Rectal smooth muscle tissue (tissue), 1 donor: ENCODE measurements at regions not wholly inside any gene's neighbourhood (a gene's known extent, or its start where the extent isn't known, plus 50 kb on each side); places are given as distances from the start of the nearest gene placed in this dataset.

Experiments used
- H3K27ac ChIP-seq: one replicate; pipeline ENCODE4 v1.7.0; 2013; ENCODE audit warnings: low read depth, low read length, inconsistent platforms
- H3K27me3 ChIP-seq: one replicate; pipeline ENCODE4 v1.7.0; 2013; ENCODE audit warnings: low read length; ENCODE audit not compliant: control insufficient read depth, insufficient read depth
- H3K36me3 ChIP-seq: one replicate; pipeline ENCODE4 v1.7.0; 2013; ENCODE audit warnings: low read length; ENCODE audit not compliant: control insufficient read depth, insufficient read depth
- H3K4me1 ChIP-seq: one replicate; pipeline ENCODE4 v1.7.0; 2013; ENCODE audit warnings: low read length; ENCODE audit not compliant: control insufficient read depth, insufficient read depth
- H3K4me3 ChIP-seq: one replicate; pipeline ENCODE4 v1.7.0; 2013; ENCODE audit warnings: low read length
- H3K9ac ChIP-seq: one replicate; pipeline ENCODE4 v1.7.0; 2013; ENCODE audit warnings: low read length

- H3K36me3 ChIP-seq: no peaks in the 10 kb centered on the region
- no peaks in the 10 kb centered on the region for H3K27me3 ChIP-seq
- H3K9ac ChIP-seq: no peak overlapping the region
- no peaks in the 10 kb centered on the region for H3K4me1 ChIP-seq
- H3K27ac ChIP-seq: no peak overlapping the region
- no peak overlapping the region for H3K4me3 ChIP-seq
Observed at GRCh38 chr3:151935446-151935845, 62.0 kb downstream of the SUCNR1 start.

- no peaks in the 10 kb centered on the region for H3K36me3 ChIP-seq
Observed at GRCh38 chr3:151940481-151940880, 67.0 kb downstream of the SUCNR1 start.

GRCh38 chr3:151943539-151943938 is 70.1 kb downstream of the SUCNR1 start:
- H3K27me3 ChIP-seq: no peaks in the 10 kb centered on the region
- H3K27ac ChIP-seq: no peak overlapping the region
- no peaks in the 10 kb centered on the region for H3K4me1 ChIP-seq
- no peak overlapping the region for H3K4me3 ChIP-seq
- no peaks in the 10 kb centered on the region for H3K36me3 ChIP-seq
- H3K9ac ChIP-seq: no peak overlapping the region

More at GRCh38 chr3:151940481-151940880, 67.0 kb downstream of the SUCNR1 start:
- Histone ChIP-seq H3K27ac (no peak overlapping the region), H3K9ac (no peak overlapping the region), H3K4me3 (no peak overlapping the region), H3K27me3 (no peaks in the 10 kb centered on the region), H3K4me1 (no peaks in the 10 kb centered on the region)

- Histone ChIP-seq H3K9ac (no peak overlapping the region), H3K27me3 (no peaks in the 10 kb centered on the region), H3K36me3 (no peaks in the 10 kb centered on the region), H3K27ac (no peak overlapping the region), H3K4me3 (no peak overlapping the region), H3K4me1 (no peaks in the 10 kb centered on the region)
Observed at GRCh38 chr3:151944356-151944755, 70.9 kb downstream of the SUCNR1 start.

DNA sequence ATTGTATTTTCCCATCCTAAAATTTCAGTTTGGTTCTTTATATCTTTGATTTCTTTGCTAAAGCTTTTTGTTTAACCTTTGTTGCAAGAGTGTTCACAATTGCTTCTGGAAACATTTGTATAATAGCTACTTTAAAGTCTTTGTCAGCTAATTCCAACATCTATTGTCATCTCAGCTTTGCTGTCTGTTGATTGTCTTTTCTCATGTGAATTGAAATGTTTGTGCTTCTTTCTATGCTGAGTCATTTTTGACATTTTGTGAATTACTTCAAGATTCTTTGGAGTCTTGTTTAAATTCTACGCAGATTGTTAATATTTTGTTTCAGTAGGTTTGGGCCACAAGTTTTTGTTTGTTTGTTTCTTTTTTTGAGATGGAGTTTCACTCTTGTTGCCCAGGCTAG is 73.2 kb downstream of the SUCNR1 start:
- Histone ChIP-seq H3K36me3 (no peaks in the 10 kb centered on the region), H3K27me3 (no peaks in the 10 kb centered on the region), H3K27ac (no peak overlapping the region), H3K4me1 (no peaks in the 10 kb centered on the region), H3K4me3 (no peak overlapping the region), H3K9ac (no peak overlapping the region)

GRCh38 chr3:151949706-151950105 is 76.3 kb downstream of the SUCNR1 start:
- no peaks in the 10 kb centered on the region for H3K36me3 ChIP-seq
- H3K4me3 ChIP-seq: no peak overlapping the region
- H3K27ac ChIP-seq: no peak overlapping the region
- no peak overlapping the region for H3K9ac ChIP-seq
- no peaks in the 10 kb centered on the region for H3K27me3 ChIP-seq
- H3K4me1 ChIP-seq: no peaks in the 10 kb centered on the region

DNA sequence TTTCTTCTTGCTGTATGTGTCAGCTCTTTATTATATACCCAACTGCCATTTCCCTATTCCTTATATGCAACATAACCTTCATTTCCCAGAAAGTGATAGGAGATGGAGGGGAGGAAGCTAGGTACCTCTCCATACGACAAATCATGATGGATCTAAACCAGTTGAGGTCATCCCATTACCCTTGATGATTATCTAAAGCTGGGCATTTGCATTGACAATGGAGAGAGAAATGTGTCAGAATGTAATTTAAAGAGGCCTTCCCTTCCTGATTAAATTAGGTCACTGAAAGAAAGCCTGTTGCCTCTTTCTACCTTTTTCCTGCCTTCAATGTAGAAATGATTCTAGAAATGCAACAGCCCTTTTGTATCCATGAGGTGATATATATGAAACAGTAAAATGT is 81.9 kb downstream of the SUCNR1 start:
- Histone ChIP-seq H3K4me3 (no peak overlapping the region), H3K27me3 (no peaks in the 10 kb centered on the region), H3K36me3 (no peaks in the 10 kb centered on the region), H3K4me1 (no peaks in the 10 kb centered on the region), H3K9ac (no peak overlapping the region), H3K27ac (no peak overlapping the region)

DNA sequence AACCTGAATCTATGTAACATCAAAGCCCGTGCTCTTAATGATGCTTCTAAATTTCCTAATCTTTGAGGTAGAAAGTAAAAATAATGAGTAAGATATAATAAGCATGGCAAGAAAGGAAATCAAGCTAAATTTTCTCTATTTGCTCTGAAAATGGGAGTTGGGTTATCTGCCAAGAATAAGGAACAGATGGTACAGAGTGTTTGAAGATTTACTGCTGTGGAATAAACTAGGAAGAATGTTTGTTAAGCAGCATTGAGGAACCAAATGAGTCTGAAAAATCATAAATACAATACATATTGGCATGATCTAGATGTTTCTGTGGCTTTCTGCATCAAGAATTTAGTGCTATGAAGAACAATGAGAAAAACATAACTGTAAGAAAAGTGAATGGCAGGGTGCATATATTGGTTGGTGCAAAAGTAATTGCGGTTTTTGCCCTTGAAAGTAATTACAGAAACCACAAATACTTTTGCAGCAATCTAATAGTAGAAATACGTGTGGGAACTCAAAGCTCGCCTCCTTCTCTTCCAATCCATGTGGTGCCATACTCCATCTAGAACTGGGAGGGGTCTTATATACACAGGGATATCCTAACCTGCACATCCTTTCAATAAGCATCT is 87.6 kb downstream of the SUCNR1 start:
- H3K9ac ChIP-seq: no peak overlapping the region
- H3K36me3 ChIP-seq: no peaks in the 10 kb centered on the region
- H3K27ac ChIP-seq: no peak overlapping the region
- no peak overlapping the region for H3K4me3 ChIP-seq
- H3K4me1 ChIP-seq: no peaks in the 10 kb centered on the region
- no peaks in the 10 kb centered on the region for H3K27me3 ChIP-seq

DNA sequence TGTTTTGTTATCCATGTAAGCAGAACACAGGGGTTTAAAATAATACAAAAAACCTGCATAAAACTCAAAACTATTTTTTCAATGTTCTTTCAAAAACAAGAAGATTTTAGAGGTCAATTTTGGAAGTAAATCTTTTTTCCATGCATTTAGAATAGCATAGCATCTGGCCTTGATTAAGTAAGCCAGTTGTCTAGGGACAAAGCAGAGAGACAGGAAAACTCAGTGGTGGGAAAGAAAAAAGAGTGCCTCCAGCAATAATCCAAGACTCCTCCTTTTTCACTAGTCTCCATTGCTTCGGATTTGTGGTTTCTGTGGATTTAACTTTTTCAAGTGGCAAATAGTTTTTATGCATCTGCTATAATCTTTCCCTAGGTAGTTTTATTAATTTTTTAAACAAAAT is 88.9 kb downstream of the SUCNR1 start:
- Histone ChIP-seq H3K36me3 (no peaks in the 10 kb centered on the region), H3K4me3 (no peak overlapping the region), H3K27ac (no peak overlapping the region), H3K27me3 (no peaks in the 10 kb centered on the region), H3K4me1 (no peaks in the 10 kb centered on the region), H3K9ac (no peak overlapping the region)

GRCh38 chr3:151962912-151963311 is 89.5 kb downstream of the SUCNR1 start:
- no peak overlapping the region for H3K27ac ChIP-seq

GRCh38 chr3:151964743-151965142 is 91.3 kb downstream of the SUCNR1 start:
- Histone ChIP-seq H3K4me1 (no peaks in the 10 kb centered on the region), H3K36me3 (no peaks in the 10 kb centered on the region), H3K27me3 (no peaks in the 10 kb centered on the region), H3K9ac (no peak overlapping the region), H3K27ac (no peak overlapping the region), H3K4me3 (no peak overlapping the region)

More at GRCh38 chr3:151962912-151963311, 89.5 kb downstream of the SUCNR1 start:
- Histone ChIP-seq H3K27me3 (no peaks in the 10 kb centered on the region), H3K4me1 (no peaks in the 10 kb centered on the region), H3K9ac (no peak overlapping the region), H3K4me3 (no peak overlapping the region), H3K36me3 (no peaks in the 10 kb centered on the region)

DNA sequence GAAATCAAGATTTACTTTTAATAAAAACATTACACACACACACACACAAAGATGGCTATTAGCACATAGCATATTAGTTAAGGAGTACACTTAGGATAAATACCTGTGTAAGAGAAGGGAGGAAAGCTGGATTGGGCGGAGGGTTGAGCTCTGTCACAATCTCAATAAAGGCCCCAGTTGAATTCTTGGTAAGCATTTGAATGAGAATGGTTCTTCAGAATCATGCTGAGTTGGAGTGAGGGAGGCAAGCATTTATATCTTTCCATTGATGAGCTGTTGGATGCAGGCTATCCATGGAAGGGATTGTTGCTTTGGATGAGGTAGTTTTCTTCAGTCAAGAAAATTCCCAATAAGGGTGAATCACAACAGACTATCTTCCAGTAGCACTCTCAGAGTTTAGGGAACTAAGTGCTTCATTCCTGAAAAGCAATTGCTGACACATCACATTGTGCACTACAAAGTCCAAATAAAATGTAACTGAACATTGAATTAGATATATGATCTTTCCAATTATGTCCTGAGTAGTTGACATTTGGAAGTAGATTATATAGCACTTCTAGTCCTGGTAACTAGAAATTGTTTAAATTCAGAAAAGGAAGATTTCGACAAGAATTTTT is 95.7 kb downstream of the SUCNR1 start:
- H3K4me3 ChIP-seq: no peak overlapping the region
- H3K36me3 ChIP-seq: no peaks in the 10 kb centered on the region
- no peak overlapping the region for H3K27ac ChIP-seq
- no peaks in the 10 kb centered on the region for H3K4me1 ChIP-seq
- H3K27me3 ChIP-seq: no peaks in the 10 kb centered on the region
- H3K9ac ChIP-seq: no peak overlapping the region
